HFF-Myc (cell line): ENCODE measurements at regions not wholly inside any gene's neighbourhood (a gene's known extent, or its start where the extent isn't known, plus 50 kb on each side); places are given as distances from the start of the nearest gene placed in this dataset.

Source experiments
- DNase-seq: peaks from one replicate; pipeline ENCODE4 v3.0.0-alpha.2; 2011; ENCODE audit warnings: low read depth; ENCODE audit errors: extremely low read depth
- H3K4me3 ChIP-seq: replicated peaks from 2 replicates; pipeline ENCODE4 v1.5.1; 2011; ENCODE audit warnings: low read depth, mild to moderate bottlenecking, control low read depth, low read length
- TF ChIP-seq, protein P1 (sequence below): IDR thresholded peaks from 2 replicates; pipeline ENCODE4 v1.5.1; 2012; ENCODE audit warnings: mild to moderate bottlenecking, low read depth, low read length, control low read depth; ENCODE audit errors: missing control alignments

DNA sequence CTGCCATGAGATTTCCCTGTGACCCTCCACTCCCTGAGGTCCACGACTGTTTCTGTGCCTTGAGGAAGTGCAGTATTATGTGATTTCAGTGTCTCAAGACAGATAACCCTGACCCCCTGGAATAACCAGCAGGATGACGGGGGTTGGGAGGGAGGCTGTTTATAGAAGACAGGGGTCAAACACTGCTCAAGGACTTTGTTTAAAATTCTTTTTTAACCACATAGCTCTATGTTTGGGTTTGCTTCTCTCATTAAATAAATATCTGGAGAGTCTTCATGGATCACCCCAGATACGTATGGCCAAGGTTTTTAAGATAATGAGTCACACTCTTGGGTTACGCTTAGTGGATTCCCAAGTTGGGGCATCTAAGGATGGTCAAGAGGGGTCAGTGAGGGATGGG is 523.8 kb upstream of the TNP1 start:
- TF ChIP-seq, protein P1, sequence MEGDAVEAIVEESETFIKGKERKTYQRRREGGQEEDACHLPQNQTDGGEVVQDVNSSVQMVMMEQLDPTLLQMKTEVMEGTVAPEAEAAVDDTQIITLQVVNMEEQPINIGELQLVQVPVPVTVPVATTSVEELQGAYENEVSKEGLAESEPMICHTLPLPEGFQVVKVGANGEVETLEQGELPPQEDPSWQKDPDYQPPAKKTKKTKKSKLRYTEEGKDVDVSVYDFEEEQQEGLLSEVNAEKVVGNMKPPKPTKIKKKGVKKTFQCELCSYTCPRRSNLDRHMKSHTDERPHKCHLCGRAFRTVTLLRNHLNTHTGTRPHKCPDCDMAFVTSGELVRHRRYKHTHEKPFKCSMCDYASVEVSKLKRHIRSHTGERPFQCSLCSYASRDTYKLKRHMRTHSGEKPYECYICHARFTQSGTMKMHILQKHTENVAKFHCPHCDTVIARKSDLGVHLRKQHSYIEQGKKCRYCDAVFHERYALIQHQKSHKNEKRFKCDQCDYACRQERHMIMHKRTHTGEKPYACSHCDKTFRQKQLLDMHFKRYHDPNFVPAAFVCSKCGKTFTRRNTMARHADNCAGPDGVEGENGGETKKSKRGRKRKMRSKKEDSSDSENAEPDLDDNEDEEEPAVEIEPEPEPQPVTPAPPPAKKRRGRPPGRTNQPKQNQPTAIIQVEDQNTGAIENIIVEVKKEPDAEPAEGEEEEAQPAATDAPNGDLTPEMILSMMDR, result no peak
- DNase-seq, result no peak

DNA sequence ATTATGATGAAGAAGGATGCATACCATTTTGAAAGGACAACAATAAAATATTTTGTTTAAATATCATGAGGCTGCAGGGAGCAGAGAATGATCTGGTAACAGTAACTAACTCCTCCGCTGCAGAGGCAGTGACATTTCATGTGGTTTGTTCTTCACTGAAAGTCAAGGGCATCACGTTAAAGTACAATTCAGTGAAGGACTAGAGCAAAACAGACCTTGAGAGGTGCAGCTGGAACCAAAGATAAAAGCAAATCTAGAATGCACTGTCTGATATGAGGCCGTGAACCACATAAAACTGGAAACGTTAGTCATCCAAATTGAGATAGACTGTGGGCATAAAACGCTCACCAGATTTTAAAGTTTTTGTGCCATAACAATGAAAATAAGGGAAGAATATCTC is 522.9 kb upstream of the TNP1 start:
- H3K4me3 ChIP-seq, result no peak overlapping the region
- TF ChIP-seq, protein P1, result no peak
- DNase-seq, result no peak

More for the DNA sequence above, 523.8 kb upstream of the TNP1 start:
- no peak overlapping the region for H3K4me3 ChIP-seq

DNA sequence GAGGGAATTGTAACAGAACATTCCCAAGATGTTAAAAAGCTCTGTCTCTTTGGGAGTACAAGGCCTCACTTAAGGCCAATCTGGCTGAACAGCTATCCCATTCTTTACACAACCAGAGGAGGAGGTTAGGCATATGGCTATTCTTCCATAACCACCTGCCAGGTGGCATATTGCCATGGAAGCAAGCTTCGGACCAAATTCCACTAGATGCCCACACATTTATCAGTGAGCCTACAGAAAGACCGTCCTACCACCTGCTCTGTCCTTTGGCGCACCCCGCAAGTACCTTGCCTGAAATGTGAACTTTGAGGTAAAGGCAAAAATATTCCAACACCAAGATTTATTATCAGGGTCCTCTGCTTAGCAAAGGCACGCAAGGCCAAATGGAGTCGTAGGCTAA is 519.9 kb upstream of the TNP1 start:
- no peak overlapping the region for H3K4me3 ChIP-seq
- TF ChIP-seq, protein P1, result no peak
- no peak for DNase-seq

DNA sequence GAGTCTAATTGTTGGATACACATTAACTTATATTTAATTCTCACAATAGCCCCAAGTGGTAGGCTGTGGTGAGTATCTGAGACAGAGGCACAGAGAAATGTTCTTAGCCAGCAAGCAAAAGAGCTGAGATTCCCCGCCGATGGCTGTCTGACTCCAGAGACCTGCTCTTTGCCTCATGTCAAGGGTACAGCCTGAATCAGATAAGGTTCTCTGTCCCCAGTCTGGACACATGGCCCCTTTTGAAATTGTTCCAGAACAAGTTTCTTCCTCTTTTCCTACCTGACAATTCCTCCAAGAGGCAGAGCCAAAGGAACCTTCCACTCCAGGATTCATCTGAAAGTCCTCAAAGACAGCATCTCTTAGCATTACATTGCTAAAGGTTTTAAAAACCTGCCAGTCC is 512.9 kb upstream of the TNP1 start:
- H3K4me3 ChIP-seq, result no peak overlapping the region
- TF ChIP-seq, protein P1, result no peak

DNA sequence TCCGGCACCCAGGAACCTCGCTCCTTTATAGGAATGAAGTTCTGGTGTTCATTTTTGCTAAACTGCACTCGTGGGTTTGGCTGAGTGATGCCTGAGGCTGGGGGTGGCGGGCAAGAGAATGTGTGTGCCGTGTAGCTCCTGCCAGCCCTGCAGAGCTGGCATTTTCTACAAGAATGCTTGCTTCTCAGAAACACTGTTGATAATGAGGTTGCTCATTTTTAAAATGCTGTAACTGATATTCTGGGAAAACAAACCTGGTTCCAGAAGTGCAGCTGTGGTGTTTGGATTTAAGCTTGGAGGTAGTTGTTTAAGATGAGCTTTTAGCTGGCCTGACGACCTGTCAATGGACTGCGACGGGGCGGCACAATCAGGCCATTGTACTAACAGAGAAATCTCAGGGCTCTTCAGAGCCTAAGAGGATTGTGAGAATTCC is 511.9 kb upstream of the TNP1 start:
- no peak overlapping the region for H3K4me3 ChIP-seq
- no peak for DNase-seq
- TF ChIP-seq, protein P1, result no peak

More for the DNA sequence above, 512.9 kb upstream of the TNP1 start:
- DNase-seq, result no peak

DNA sequence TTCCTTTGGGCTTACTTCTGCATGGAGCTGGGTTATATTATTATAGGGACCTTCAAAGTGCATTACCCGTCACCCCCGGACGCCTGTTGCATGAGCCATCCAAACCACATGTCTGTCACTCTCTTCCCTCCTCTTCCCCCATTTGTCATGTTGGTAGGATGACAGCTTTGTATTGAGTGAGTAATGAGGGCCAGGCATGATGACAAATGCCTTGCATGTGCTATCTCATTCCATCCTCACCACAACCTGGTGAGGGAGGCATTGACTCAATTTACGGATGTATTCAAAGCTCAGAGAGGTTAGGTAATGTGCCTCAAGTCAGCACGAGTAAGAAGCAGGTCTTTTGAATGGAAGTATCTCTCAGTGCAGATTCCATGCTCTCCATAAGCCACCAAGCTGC is 510.5 kb upstream of the TNP1 start:
- TF ChIP-seq, protein P1, result no peak
- no peak overlapping the region for H3K4me3 ChIP-seq
- peak; percentile 59 for DNase-seq

DNA sequence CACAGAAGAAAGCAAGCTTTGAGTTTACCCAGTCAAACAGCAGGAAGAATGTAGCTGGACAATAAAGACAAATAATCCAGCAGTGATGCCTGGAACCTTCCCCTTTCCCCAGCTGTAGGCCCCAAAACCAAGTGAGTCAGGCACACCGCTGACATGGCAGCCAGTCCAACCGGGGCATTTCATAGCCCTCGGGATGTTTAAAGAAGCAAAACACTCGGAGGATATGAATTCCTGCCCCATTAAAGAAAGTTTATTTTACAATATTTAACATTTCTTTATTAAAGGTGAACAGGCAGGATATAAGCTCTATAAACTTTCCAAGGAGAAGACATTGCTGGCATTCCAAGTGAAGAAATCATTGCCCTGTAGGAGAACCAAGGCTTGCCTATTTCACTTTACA is 507.6 kb upstream of the TNP1 start:
- TF ChIP-seq, protein P1, result no peak
- DNase-seq, result no peak
- no peak overlapping the region for H3K4me3 ChIP-seq
